A549 (cell line): ENCODE measurements at regions not wholly inside any gene's neighbourhood (a gene's known extent, or its start where the extent isn't known, plus 50 kb on each side); places are given as distances from the start of the nearest gene placed in this dataset.

Source experiments
- ATAC-seq, 2 experiments: fragments of 200-7000 bp in 1 of 2; fragments of >200 bp in 1 of 2; cut with Nextera tagmentation in 1 of 2; cut with Tn5 transposase in 1 of 2; 3 replicates each; pipeline versions ENCODE4 v1.8.0 to v1.9.1; 2018 to 2020; ENCODE audit warnings: mild to moderate bottlenecking in 1 of 2, moderate library complexity in 1 of 2
- CTCF ChIA-PET: fragments of 300-600 bp; sonication (Branson Sonifier 250); formaldehyde crosslinking; extraction: SDS; loops from one replicate; lab custom pipeline; 2021; ENCODE audit warnings: antibody characterized with exemption, inconsistent platforms; lab: Yijun Ruan, JAX
- POLR2A ChIA-PET: fragments of 350-600 bp; formaldehyde crosslinking; extraction: SDS; loops from one replicate; lab custom pipeline; 2021; ENCODE audit warnings: antibody characterized with exemption, inconsistent platforms; lab: Yijun Ruan, JAX
- DNase-seq, 2 experiments: peaks; one replicate each; pipeline versions ENCODE4 v3.0.0 to v3.0.0-alpha.2; 2011 to 2016; ENCODE audit warnings: low read depth in 1 of 2, low spot score in 1 of 2
- FAIRE-seq: peaks from 2 replicates; lab custom pipeline; 2011; peaks lifted over from hg19 to GRCh38; lab: Jason Lieb, UNC
- H3K27ac ChIP-seq, 2 experiments: fragments of >200 bp; sonication (Bioruptor Twin); formaldehyde crosslinking; 3 replicates each; pipeline ENCODE4 v1.5.1; 2016 to 2017
- H3K4me1 ChIP-seq: fragments of >200 bp; sonication (Bioruptor Twin); formaldehyde crosslinking; 3 replicates; pipeline ENCODE4 v1.6.1; 2016
- H3K4me2 ChIP-seq: fragments of >200 bp; sonication (Bioruptor Twin); formaldehyde crosslinking; 3 replicates; pipeline ENCODE4 v1.6.1; 2016
- H3K4me3 ChIP-seq: fragments of >200 bp; sonication (Bioruptor Twin); formaldehyde crosslinking; 3 replicates; pipeline ENCODE4 v1.5.1; 2016
- H3K9me3 ChIP-seq: fragments of >200 bp; sonication (Bioruptor Twin); formaldehyde crosslinking; 3 replicates; pipeline ENCODE4 v1.6.1; 2016
- BHLHE40 ChIP-seq: IDR thresholded peaks from 2 replicates; pipeline ENCODE4 v1.6.1; 2012; ENCODE audit warnings: low read depth, low read length, inconsistent platforms
- ELK1 ChIP-seq: fragments of 150-350 bp; IDR thresholded peaks from 2 replicates; pipeline ENCODE4 v1.6.1; 2014; ENCODE audit warnings: low read depth, mild to moderate bottlenecking, low read length
- FOSL2 ChIP-seq, 2 experiments: fragments of 450-650 bp in 1 of 2; fragments of >200 bp in 1 of 2; sonication (Bioruptor Twin) in 1 of 2; formaldehyde crosslinking; IDR thresholded peaks; 2 replicates each; pipeline versions ENCODE4 v1.5.0 to v1.6.1; 2016 to 2020; ENCODE audit warnings: mild to moderate bottlenecking in 1 of 2, moderate library complexity in 1 of 2
- GATA3 ChIP-seq: IDR thresholded peaks from 2 replicates; pipeline ENCODE4 v1.6.1; 2012; ENCODE audit warnings: borderline replicate concordance
- HDAC2 ChIP-seq: fragments of 200-600 bp; sonication (generic); IDR thresholded peaks from 2 replicates; pipeline ENCODE4 v1.6.1; 2016
- JUN ChIP-seq, 2 experiments: fragments of >200 bp; sonication (Bioruptor Twin); formaldehyde crosslinking; IDR thresholded peaks; 2 replicates in 1 of 2; 3 replicates in 1 of 2; pipeline ENCODE4 v1.6.1; 2016 to 2017
- JUNB ChIP-seq: fragments of >200 bp; sonication (Bioruptor Twin); formaldehyde crosslinking; IDR thresholded peaks from 2 replicates; pipeline ENCODE4 v1.6.1; 2016
- KDM1A ChIP-seq: fragments of 200-600 bp; sonication (generic); IDR thresholded peaks from 2 replicates; pipeline ENCODE4 v1.6.1; 2016; ENCODE audit warnings: low read depth, mild to moderate bottlenecking
- MAFK ChIP-seq: fragments of 450-650 bp; IDR thresholded peaks from 2 replicates; pipeline ENCODE4 v1.6.1; 2014; ENCODE audit not compliant: partially characterized antibody
- NFE2L2 ChIP-seq: fragments of 150-350 bp; conservative IDR thresholded peaks from 2 replicates; pipeline ENCODE4 v1.6.1; 2014; ENCODE audit warnings: low read length
- NPAS2 ChIP-seq: fragments of 250-450 bp; sonication (Bioruptor Pico); IDR thresholded peaks from 2 replicates; pipeline ENCODE4 v1.8.0; 2022; ENCODE audit warnings: mild to moderate bottlenecking, moderate library complexity, borderline replicate concordance
- RAD21 ChIP-seq, 2 experiments: fragments of >200 bp in 1 of 2; sonication (Bioruptor Twin) in 1 of 2; formaldehyde crosslinking in 1 of 2; IDR thresholded peaks in 1 of 2; conservative IDR thresholded peaks in 1 of 2; 2 replicates in 1 of 2; 3 replicates in 1 of 2; pipeline ENCODE4 v1.6.1; 2012 to 2018; ENCODE audit warnings: inconsistent platforms in 1 of 2
- RARB ChIP-seq: fragments of 250-450 bp; sonication (Bioruptor Pico); IDR thresholded peaks from 2 replicates; pipeline ENCODE4 v1.8.0; 2021; ENCODE audit warnings: mild to moderate bottlenecking, moderate library complexity
- SMC3 ChIP-seq: fragments of >200 bp; sonication (Bioruptor Twin); formaldehyde crosslinking; IDR thresholded peaks from 3 replicates; pipeline ENCODE4 v1.6.1; 2018; ENCODE audit warnings: inconsistent platforms
- TFCP2L1 ChIP-seq: fragments of 250-450 bp; sonication (Bioruptor Pico); IDR thresholded peaks from 2 replicates; pipeline ENCODE4 v1.5.0; 2021; ENCODE audit warnings: mild to moderate bottlenecking
- ZFP36 ChIP-seq: fragments of 450-650 bp; IDR thresholded peaks from 2 replicates; pipeline ENCODE4 v1.6.1; 2014; ENCODE audit warnings: borderline replicate concordance; ENCODE audit not compliant: partially characterized antibody
- WGBS: methylation state at CpG from one replicate; pipeline ENCODE4 v1.1.6; 2017; ENCODE audit errors: missing lambda C conversion rate; 5-methylcytosine and 5-hydroxymethylcytosine counted together
- TF ChIP-seq, protein P1 (sequence below): fragments of 450-650 bp; IDR thresholded peaks from 2 replicates; pipeline ENCODE4 v1.6.1; 2014; ENCODE audit warnings: antibody characterized with exemption
- TF ChIP-seq, protein P2 (sequence below): IDR thresholded peaks from 2 replicates; pipeline ENCODE4 v1.6.1; 2012

GRCh38 chr11:119909495-119909894 is 180.5 kb upstream of the NECTIN1 start (continued):
- TF ChIP-seq MAFK, result no peak
- TF ChIP-seq RAD21 (conservative IDR thresholded peaks at IDR 0.05 in 1 of 2, IDR thresholded peaks at IDR 0.05 in 1 of 2), result no peak

GRCh38 chr11:119909077-119909476 is 180.1 kb upstream of the NECTIN1 start:
- no peak overlapping the region for H3K4me3 ChIP-seq
- TF ChIP-seq ELK1 (no peak), ZFP36 (no peak), NPAS2 (CRISPR knock-in tag) (no peak), BHLHE40 (no peak)
- ATAC-seq (no peak), DNase-seq (no peak), FAIRE-seq (no peak)
- no peaks in the 10 kb centered on the region for H3K4me1 ChIP-seq
- H3K9me3 ChIP-seq, result no peaks in the 10 kb centered on the region
- H3K4me2 ChIP-seq, result no peak overlapping the region
- H3K27ac ChIP-seq, result no peak overlapping the region
- 0% methylated on average over 1 of the region's 2 CpGs for WGBS
- CTCF ChIA-PET, result no interaction called here
- POLR2A ChIA-PET, result no interaction called here

DNA sequence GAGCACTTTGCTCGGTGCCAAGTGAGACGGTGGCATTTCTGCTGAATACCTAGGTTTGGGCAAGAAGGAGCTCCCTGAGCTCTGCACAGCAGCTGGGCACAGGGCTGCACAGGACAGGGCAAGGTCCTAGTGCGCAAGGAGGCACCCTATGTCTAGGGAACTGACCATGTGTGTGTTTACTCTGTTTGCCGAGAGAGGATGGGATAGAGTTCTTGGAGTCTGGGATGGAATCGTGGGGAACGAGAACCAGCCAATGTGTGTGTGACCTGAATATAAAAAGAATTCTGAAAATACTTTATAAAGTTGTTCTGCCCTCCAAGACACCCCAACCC is 179.5 kb upstream of the NECTIN1 start:
- H3K4me2 ChIP-seq, result no peak overlapping the region
- FAIRE-seq (no peak), ATAC-seq (no peak), DNase-seq (no peak)
- no peak overlapping the region for H3K27ac ChIP-seq
- TF ChIP-seq NPAS2 (CRISPR knock-in tag) (no peak), RARB (no peak), SMC3 (no peak), JUN (IDR thresholded peaks at IDR 0.05) (no peak), JUNB (no peak), GATA3 (no peak), HDAC2 (no peak), TFCP2L1 (CRISPR knock-in tag) (no peak), KDM1A (no peak), ZFP36 (no peak)
- TF ChIP-seq, protein P1, sequence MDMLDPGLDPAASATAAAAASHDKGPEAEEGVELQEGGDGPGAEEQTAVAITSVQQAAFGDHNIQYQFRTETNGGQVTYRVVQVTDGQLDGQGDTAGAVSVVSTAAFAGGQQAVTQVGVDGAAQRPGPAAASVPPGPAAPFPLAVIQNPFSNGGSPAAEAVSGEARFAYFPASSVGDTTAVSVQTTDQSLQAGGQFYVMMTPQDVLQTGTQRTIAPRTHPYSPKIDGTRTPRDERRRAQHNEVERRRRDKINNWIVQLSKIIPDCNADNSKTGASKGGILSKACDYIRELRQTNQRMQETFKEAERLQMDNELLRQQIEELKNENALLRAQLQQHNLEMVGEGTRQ, result no peak
- TF ChIP-seq, protein P2, sequence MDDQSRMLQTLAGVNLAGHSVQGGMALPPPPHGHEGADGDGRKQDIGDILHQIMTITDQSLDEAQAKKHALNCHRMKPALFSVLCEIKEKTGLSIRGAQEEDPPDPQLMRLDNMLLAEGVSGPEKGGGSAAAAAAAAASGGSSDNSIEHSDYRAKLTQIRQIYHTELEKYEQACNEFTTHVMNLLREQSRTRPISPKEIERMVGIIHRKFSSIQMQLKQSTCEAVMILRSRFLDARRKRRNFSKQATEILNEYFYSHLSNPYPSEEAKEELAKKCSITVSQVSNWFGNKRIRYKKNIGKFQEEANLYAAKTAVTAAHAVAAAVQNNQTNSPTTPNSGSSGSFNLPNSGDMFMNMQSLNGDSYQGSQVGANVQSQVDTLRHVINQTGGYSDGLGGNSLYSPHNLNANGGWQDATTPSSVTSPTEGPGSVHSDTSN, result no peak
- no peak overlapping the region for H3K4me3 ChIP-seq
- no peaks in the 10 kb centered on the region for H3K9me3 ChIP-seq
- H3K4me1 ChIP-seq, result no peaks in the 10 kb centered on the region
- CTCF ChIA-PET, result no interaction called here
- 10% methylated on average over 4 of the region's 6 CpGs for WGBS
- POLR2A ChIA-PET, result no interaction called here

GRCh38 chr11:119907878-119908572 is 179.0 kb upstream of the NECTIN1 start:
- ATAC-seq (no peak), DNase-seq (no peak), FAIRE-seq (no peak)
- H3K9me3 ChIP-seq, result no peaks in the 10 kb centered on the region
- H3K4me2 ChIP-seq, result no peak overlapping the region
- CTCF ChIA-PET, result no interaction called here
- WGBS, result 13% methylated on average over 12 of the region's 14 CpGs
- TF ChIP-seq NFE2L2, result no peak
- TF ChIP-seq FOSL2 (IDR thresholded peaks at IDR 0.05), result no peak
- no peak for TF ChIP-seq FOSL2 (CRISPR knock-in tag; IDR thresholded peaks at IDR 0.05)
- no peaks in the 10 kb centered on the region for H3K4me1 ChIP-seq
- POLR2A ChIA-PET, result no interaction called here
- H3K27ac ChIP-seq, result no peak overlapping the region
- no peak overlapping the region for H3K4me3 ChIP-seq
